ENCODE measurements at regions not wholly inside any gene's neighbourhood (a gene's known extent, or its start where the extent isn't known, plus 50 kb on each side); places are given as distances from the start of the nearest gene placed in this dataset.

DNA sequence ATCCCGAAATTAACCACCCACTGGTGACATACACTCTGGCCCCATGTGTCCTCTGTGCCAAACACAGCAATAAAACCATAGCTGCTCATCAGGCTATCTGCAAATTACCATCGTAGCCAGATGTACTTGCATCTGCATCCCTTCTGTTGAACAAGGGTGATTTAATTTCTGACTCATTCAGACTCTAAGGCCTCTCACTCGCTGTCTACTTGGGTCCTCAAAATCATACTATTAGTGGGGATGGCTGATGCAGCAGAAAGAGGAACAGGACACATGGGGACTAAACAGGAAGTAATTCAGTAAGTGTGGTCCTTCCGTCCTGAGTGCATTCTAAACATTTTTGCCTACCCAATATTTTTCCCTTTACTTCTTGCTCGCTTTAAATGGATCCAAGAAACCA lies 2275.0 kb upstream of the PCDH20 start:
- H3K79me2 ChIP-seq: no peaks in the 10 kb centered on the region
- no peak overlapping the region for H3K4me2 ChIP-seq (ENCODE audit: low read length)
- H3K4me1 ChIP-seq: no peaks in the 10 kb centered on the region
- H2AFZ ChIP-seq: no peak overlapping the region
- H3K36me3 ChIP-seq (ENCODE audit: control insufficient read depth, insufficient read depth, low read length): no peaks in the 10 kb centered on the region
- no peaks in the 10 kb centered on the region for H3K9me3 ChIP-seq (ENCODE audit: control insufficient read depth, low read length)
- H3K27me3 ChIP-seq (ENCODE audit: control insufficient read depth, insufficient read depth, low read length): no peaks in the 10 kb centered on the region
- H3K9ac ChIP-seq: no peak overlapping the region
- no peak overlapping the region for H3K4me3 ChIP-seq (ENCODE audit: low read depth, low read length)
- TF ChIP-seq, protein P1, sequence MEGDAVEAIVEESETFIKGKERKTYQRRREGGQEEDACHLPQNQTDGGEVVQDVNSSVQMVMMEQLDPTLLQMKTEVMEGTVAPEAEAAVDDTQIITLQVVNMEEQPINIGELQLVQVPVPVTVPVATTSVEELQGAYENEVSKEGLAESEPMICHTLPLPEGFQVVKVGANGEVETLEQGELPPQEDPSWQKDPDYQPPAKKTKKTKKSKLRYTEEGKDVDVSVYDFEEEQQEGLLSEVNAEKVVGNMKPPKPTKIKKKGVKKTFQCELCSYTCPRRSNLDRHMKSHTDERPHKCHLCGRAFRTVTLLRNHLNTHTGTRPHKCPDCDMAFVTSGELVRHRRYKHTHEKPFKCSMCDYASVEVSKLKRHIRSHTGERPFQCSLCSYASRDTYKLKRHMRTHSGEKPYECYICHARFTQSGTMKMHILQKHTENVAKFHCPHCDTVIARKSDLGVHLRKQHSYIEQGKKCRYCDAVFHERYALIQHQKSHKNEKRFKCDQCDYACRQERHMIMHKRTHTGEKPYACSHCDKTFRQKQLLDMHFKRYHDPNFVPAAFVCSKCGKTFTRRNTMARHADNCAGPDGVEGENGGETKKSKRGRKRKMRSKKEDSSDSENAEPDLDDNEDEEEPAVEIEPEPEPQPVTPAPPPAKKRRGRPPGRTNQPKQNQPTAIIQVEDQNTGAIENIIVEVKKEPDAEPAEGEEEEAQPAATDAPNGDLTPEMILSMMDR (IDR thresholded peaks at IDR 0.05): no peak
- H3K27ac ChIP-seq: no peak overlapping the region

DNA sequence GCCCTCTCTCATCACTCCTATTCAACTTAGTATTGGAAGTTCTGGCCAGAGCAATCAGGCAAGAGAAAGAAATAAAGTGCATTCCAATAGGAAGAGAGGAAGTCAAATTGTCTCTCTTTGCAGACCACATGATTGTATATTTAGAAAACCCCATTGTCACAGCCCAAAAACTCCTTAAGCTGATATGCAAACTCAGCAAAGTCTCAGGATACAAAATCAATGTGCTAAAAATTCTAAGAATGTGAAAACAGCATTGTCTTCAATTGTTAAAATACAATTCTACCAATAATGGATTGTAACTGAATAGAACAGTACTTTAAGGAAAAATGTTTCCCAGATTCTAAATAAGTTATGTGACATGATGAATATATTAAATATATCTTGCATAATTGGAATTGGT lies 2269.2 kb upstream of the PCDH20 start:
- Histone ChIP-seq H3K4me2 (ENCODE audit: low read length) (no peak overlapping the region), H3K9me3 (ENCODE audit: control insufficient read depth, low read length) (no peaks in the 10 kb centered on the region)

DNA sequence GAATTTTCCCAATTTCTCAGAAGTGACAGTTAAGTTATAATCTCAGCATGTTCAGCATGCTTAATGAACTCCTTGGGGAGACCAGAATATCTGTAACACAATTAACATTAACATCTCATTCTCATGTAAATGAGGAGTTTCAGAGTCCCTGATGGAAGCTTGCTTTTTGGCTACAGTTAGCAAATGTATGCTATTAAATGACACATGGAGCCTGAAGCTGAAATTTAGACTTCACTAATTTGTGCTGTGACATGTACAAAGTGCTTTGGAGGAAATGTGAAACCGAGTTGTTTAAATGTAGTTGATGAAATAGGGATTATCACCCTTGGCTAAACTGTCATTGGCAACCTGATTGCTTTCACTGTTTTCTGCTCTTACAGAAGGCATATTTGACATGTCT lies 2265.1 kb upstream of the PCDH20 start:
- no peaks in the 10 kb centered on the region for H3K9me3 ChIP-seq (ENCODE audit: control insufficient read depth, low read length)
- TF ChIP-seq, protein P1 (IDR thresholded peaks at IDR 0.05): no peak
- no peak overlapping the region for H3K4me2 ChIP-seq (ENCODE audit: low read length)
- H3K79me2 ChIP-seq: no peaks in the 10 kb centered on the region
- H3K27me3 ChIP-seq (ENCODE audit: control insufficient read depth, insufficient read depth, low read length): no peaks in the 10 kb centered on the region
- no peak overlapping the region for H3K9ac ChIP-seq
- no peak overlapping the region for H3K4me3 ChIP-seq (ENCODE audit: low read depth, low read length)
- H3K27ac ChIP-seq: no peak overlapping the region
- no peak overlapping the region for H2AFZ ChIP-seq
- no peaks in the 10 kb centered on the region for H3K4me1 ChIP-seq
- no peaks in the 10 kb centered on the region for H3K36me3 ChIP-seq (ENCODE audit: control insufficient read depth, insufficient read depth, low read length)

More for the DNA sequence above, 2269.2 kb upstream of the PCDH20 start:
- Histone ChIP-seq H3K27me3 (ENCODE audit: control insufficient read depth, insufficient read depth, low read length) (no peaks in the 10 kb centered on the region), H3K36me3 (ENCODE audit: control insufficient read depth, insufficient read depth, low read length) (no peaks in the 10 kb centered on the region), H3K9ac (no peak overlapping the region), H3K79me2 (no peaks in the 10 kb centered on the region), H2AFZ (no peak overlapping the region), H3K4me1 (no peaks in the 10 kb centered on the region), H3K27ac (no peak overlapping the region), H3K4me3 (ENCODE audit: low read depth, low read length) (no peak overlapping the region)
- TF ChIP-seq, protein P1 (IDR thresholded peaks at IDR 0.05): no peak

DNA sequence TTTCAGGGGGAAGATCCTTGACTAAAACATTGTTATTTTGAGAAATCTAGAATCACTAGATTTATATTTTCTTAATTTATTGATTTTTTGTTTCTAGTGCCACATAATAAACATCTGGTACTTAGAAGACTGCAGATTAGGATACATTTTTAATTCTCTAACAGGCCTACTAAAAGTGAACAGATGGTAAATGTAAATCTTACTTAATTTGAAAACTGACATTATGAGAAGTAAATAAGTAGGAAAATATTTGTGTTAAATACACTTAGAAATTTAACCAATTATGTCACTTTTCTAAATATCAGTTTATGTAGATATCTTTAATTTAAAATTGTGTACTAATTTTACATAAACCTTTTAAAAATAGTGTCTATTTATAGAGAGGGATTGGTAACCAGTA lies 2255.6 kb upstream of the PCDH20 start:
- H2AFZ ChIP-seq: no peak overlapping the region
- TF ChIP-seq, protein P1 (IDR thresholded peaks at IDR 0.05): no peak
- no peak overlapping the region for H3K4me3 ChIP-seq (ENCODE audit: low read depth, low read length)
- H3K27me3 ChIP-seq (ENCODE audit: control insufficient read depth, insufficient read depth, low read length): no peaks in the 10 kb centered on the region
- H3K9me3 ChIP-seq (ENCODE audit: control insufficient read depth, low read length): no peaks in the 10 kb centered on the region
- H3K9ac ChIP-seq: no peak overlapping the region
- H3K4me1 ChIP-seq: no peaks in the 10 kb centered on the region
- H3K4me2 ChIP-seq (ENCODE audit: low read length): no peak overlapping the region
- H3K27ac ChIP-seq: no peak overlapping the region
- no peaks in the 10 kb centered on the region for H3K79me2 ChIP-seq
- no peaks in the 10 kb centered on the region for H3K36me3 ChIP-seq (ENCODE audit: control insufficient read depth, insufficient read depth, low read length)

DNA sequence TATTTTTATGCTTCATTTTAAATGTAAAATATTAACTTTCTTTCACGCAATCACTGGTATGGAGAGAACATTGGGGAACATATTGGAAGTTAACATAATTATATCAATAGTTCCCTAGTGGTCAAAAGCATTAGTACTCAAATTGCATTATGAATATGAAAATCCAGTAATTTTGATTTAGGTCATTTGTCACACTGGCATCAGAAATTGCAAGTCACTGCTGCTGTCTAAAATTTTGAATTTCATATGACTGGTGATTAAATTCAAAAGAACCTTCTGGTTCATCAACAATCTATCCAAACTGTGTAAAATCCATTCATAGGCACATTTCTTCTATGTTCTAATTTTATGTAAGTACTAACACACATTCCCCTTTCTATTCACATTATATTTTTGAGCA lies 2235.7 kb upstream of the PCDH20 start:
- no peak overlapping the region for H3K4me3 ChIP-seq (ENCODE audit: low read depth, low read length)
- H3K79me2 ChIP-seq: no peaks in the 10 kb centered on the region
- no peak overlapping the region for H3K9ac ChIP-seq
- no peak overlapping the region for H2AFZ ChIP-seq
- no peaks in the 10 kb centered on the region for H3K9me3 ChIP-seq (ENCODE audit: control insufficient read depth, low read length)
- no peaks in the 10 kb centered on the region for H3K27me3 ChIP-seq (ENCODE audit: control insufficient read depth, insufficient read depth, low read length)
- no peaks in the 10 kb centered on the region for H3K36me3 ChIP-seq (ENCODE audit: control insufficient read depth, insufficient read depth, low read length)
- no peak overlapping the region for H3K27ac ChIP-seq
- H3K4me1 ChIP-seq: no peaks in the 10 kb centered on the region
- H3K4me2 ChIP-seq (ENCODE audit: low read length): no peak overlapping the region
- TF ChIP-seq, protein P1 (IDR thresholded peaks at IDR 0.05): no peak

All from parathyroid adenoma (tissue), 2 donors.